Suprapubic skin (tissue), 3 donors: ENCODE measurements at regions not wholly inside any gene's neighbourhood (a gene's known extent, or its start where the extent isn't known, plus 50 kb on each side); places are given as distances from the start of the nearest gene placed in this dataset.

Experiments
- POLR2A ChIP-seq, 2 donors: fragments of 450-650 bp; IDR thresholded peaks; one replicate each; pipeline ENCODE4 v1.6.1; 2017; ENCODE audit warnings: antibody characterized with exemption in 2 of 2, mild to moderate bottlenecking in 2 of 2, moderate library complexity in 2 of 2
- TF ChIP-seq, protein P1 (sequence below), 2 donors: fragments of 200-600 bp in 1 of 2; fragments of 450-650 bp in 1 of 2; sonication (generic) in 1 of 2; IDR thresholded peaks; one replicate each; pipeline ENCODE4 v1.5.1; 2016 to 2019; ENCODE audit warnings: antibody characterized with exemption in 2 of 2, mild to moderate bottlenecking in 1 of 2, moderate library complexity in 1 of 2

DNA sequence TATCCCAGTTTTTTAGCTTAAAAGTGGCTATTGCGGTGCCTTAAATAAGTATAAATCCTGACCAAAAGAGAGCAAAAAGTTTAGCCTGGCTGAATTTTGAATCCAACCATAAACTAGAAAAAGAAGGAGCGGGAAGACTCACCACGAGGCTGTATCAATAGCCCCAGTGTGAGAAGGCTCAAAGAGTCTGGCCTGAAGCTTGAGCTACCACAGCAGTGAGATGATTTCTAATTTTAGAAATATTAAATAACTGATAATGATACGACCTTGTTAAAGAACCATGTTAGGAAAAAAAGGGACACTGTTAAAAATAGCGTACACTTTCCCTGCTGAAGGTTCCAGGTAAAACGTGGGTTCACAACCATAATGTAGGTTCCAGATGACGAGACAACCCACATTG is 134.1 kb upstream of the ZNF462 start:
- TF ChIP-seq, protein P1, sequence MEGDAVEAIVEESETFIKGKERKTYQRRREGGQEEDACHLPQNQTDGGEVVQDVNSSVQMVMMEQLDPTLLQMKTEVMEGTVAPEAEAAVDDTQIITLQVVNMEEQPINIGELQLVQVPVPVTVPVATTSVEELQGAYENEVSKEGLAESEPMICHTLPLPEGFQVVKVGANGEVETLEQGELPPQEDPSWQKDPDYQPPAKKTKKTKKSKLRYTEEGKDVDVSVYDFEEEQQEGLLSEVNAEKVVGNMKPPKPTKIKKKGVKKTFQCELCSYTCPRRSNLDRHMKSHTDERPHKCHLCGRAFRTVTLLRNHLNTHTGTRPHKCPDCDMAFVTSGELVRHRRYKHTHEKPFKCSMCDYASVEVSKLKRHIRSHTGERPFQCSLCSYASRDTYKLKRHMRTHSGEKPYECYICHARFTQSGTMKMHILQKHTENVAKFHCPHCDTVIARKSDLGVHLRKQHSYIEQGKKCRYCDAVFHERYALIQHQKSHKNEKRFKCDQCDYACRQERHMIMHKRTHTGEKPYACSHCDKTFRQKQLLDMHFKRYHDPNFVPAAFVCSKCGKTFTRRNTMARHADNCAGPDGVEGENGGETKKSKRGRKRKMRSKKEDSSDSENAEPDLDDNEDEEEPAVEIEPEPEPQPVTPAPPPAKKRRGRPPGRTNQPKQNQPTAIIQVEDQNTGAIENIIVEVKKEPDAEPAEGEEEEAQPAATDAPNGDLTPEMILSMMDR (IDR thresholded peaks at IDR 0.05): no peak
- no peak for TF ChIP-seq POLR2A (IDR thresholded peaks at IDR 0.05)
